GM21723 (cell line): ENCODE measurements at regions not wholly inside any gene's neighbourhood (a gene's known extent, or its start where the extent isn't known, plus 50 kb on each side); places are given as distances from the start of the nearest gene placed in this dataset.

Experiments
- ATAC-seq: cut with Tn5 transposase; IDR thresholded peaks from one replicate; pipeline ENCODE4 v1.9.1; 2021; ENCODE audit warnings: mild to moderate bottlenecking, moderate library complexity; ENCODE audit not compliant: unreplicated experiment

DNA sequence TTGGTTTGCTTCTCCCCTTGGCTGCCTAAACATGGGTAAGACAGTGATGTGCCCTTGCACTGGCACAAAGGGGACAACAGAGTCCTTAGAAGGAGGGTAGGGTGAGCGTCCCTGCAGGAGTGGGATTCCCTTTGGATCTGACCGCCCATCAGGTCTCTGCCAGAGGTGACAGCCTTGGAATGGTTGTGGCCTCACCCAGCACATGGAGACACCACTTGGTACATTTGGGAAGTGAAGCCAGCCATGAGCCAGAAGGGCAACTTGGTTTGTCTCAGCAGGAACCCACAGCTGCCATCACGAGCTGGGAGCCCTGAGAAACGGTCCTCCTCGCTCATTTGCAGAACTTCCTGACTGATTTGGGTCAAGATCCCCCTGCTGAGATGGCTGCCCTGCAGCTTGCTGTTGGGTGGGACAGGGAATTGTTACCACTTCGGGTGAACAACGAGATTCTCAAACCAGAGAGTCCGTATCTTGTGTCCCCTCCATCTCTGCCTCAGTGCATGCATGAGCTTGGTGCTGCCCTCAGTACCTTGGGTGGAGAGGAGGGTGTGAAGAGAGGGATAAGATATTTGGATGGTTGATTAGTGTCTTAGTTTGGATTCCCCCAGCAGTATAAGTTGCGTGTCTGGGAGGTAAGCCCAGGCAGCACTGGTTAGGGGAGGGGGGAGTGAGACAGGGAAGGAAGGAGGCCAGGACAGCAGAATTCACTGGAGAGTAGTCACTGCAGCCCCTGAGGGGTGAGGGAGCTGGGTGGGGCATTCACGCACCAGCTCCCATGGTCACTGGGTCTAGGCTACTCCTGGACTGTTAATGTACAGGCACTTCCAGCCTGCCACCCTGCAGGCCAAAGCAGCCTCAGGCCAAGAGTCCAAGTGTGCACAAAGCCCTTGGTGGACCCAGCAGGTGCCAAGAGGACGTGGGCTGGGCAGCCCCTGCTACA lies 168.8 kb upstream of the TOPAZ1 start:
- no peak for ATAC-seq

DNA sequence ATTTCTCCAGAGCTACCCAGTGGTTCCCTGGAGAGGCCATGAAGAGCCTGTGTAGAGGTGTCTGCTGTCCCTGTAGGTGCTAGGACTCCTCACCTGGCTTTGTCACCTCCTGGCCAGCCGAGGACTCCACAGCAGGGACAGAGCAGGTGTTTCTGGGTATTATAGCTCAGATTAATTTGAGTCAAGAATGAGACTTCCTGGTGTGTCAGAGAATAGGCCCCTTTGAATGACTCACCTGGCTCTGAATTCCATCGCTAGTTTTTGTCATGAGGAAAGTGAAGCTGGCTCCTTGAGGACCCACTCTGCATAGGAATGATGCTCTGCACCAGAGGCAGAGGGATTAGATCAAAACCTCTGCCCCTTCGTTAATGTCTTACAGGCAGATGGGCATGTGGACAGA lies 167.5 kb upstream of the TOPAZ1 start:
- ATAC-seq = no peak

DNA sequence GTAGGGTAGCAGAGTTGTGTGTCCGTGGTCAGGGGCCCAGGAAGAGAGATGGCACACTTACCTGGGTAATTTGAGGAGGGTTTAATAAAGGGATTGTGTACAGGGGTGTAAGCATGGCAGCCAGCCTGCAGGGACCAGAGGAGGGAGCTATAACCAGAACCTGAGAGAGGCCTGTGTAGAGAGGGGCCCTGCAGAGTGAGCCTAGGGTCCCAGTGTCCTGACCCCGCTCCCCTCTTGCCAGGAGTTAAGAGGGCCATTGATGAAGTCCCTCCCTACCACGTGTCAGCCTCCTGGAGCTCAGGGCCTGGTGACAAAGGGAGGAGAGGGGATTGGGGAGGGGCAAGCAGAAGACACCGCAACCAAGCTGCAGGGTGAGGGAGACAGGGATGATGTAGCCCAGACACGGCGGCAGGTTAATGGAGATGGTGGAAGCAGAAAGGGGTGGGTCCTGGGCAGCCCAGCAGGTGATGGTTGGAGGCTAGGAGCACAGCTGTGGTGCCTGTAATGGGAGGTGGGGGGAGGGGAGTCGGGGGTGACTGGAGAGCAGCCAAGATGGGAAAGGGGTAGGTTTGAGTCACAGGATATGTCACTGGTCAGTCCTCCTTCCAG lies 165.4 kb upstream of the TOPAZ1 start:
- ATAC-seq = no peak

DNA sequence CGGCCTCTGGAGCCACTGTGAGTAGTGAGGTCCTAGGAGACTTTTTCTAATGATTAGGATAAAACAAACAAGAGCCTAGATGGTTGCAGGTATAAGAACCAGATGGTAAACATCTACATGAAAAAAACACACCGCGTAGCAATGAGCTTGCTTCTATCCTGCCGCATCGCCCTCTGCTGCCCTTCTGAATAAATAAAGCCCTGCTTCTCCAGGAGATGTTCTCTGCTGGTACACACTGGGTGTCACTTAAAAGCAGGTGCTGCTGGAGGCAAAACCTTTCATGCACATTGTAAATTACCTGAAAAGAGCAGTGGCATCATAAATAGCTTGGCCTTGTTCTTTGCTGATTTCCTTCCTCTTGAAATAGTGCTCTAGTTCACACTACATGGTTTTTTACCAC lies 164.4 kb upstream of the TOPAZ1 start:
- no peak for ATAC-seq

DNA sequence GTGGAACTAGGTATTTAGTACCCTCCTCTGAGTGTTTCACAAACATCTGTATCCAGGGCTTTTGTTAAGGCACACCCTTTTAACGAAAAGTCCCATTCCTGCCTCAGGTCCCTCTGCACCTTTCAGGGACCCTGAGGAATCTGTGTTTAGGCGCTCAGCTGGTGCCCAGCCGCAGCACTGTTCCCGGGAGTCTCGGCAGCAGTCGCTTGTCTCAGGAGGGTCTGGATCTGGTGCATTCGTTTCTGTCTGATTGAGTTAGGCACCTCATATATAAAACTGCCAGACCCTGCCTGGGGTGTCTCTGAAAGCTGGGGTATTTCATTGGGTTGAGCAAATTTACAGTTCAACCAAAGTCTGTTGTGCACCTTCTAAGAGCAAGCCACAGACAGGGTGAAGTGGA lies 162.8 kb upstream of the TOPAZ1 start:
- no peak for ATAC-seq

DNA sequence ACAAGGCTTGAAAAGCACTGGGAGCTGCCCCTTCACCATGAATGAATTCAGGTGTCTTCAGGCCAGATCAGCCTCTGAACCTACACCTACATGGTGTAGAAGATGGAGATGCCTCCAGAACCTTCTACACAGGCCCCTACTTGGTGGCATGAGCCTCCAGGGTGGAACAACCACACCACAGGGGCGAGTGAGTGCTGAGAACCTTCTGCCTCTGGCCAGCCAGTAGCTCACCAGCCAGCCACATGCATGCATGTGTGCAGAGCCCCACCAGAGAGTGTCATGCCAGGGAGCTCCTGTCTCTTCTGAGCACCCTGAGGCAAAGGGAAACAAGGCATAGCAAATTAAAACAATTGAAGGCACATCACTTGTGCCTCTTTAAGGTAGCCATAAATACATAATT lies 161.8 kb upstream of the TOPAZ1 start:
- no peak for ATAC-seq

DNA sequence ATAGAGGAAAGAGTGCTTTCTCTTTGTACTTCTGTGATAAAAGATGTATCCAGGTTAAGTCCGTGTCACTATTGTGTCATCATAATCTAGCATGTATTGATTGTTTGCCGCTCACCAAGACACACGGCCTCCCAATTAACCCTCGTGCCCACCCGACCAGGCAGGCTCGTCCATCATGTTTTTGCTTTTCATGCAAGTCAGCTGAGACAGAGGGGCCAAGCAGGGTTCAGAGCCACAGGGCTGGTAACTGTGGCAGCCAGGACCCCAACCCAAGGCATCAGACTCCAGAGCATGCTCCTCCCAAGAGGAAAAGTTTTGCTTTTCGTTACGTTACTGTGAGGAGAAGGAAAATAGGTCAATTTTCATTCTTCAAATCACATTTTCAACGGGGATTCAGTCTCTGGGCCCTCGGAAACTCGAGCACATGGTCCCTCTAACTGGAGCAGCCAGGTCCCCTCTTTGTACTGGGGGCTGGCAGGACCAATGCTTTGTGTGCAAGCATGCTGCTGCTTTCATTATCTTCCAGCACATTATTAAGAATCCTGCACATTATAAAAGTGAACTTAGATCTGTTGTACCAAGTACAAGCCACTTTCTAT lies 161.1 kb upstream of the TOPAZ1 start:
- no peak for ATAC-seq

DNA sequence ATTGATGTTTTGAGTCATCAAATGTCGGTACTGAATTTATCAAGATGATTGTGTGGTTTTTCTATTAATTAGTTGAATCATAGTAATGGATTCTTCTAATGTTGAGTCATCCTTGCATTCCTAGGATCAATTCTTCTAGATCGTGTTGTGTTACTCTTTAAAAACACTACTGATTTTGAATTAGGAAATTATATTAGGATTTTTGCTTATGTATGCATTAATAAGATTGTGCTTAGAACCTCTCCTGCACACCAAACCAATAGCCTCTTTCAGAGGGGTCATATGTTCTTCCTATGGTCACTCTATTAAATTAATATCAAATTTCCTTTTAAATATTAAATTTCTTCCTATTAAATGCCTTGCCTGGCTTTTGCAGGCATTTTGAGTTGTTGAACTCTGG lies 151.7 kb upstream of the TOPAZ1 start:
- no peak for ATAC-seq

DNA sequence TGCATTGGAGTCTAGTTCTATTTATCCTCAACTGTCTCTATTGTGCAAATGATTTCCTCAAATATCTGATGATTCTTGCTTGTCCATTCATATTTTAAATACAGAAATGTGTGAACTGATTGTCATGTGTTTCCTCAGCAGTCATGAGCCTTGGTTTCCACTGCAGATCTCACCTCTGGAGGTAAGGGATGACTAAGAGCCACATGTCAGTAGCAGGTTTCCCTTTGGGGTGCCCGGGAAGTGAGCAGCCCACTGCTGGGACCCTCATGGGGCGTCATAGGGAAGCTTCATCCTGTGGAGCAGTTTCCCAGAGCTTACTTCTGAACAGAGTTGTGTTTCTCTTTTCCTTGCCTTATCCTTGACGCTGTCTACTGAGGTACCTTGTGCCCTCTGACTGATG lies 149.2 kb upstream of the TOPAZ1 start:
- ATAC-seq = no peak

DNA sequence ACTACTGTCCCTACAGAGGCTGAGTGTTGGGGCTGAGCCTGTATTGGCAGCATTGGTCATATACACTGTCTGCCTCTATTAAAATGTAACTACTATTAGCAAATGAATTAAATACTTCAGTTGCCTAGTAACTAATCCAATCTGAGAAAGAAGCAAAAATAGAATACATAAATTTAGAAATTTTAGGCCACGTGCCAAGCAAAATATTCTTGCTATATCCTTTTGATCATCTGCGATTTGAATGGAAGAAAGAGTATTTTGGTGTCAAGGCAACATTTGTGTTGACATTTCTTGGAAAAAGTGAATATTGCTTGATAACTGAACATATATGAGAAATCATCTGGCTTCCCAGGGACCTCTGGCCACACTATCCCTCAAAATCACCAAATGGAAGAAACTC lies 148.2 kb upstream of the TOPAZ1 start:
- ATAC-seq = no peak

DNA sequence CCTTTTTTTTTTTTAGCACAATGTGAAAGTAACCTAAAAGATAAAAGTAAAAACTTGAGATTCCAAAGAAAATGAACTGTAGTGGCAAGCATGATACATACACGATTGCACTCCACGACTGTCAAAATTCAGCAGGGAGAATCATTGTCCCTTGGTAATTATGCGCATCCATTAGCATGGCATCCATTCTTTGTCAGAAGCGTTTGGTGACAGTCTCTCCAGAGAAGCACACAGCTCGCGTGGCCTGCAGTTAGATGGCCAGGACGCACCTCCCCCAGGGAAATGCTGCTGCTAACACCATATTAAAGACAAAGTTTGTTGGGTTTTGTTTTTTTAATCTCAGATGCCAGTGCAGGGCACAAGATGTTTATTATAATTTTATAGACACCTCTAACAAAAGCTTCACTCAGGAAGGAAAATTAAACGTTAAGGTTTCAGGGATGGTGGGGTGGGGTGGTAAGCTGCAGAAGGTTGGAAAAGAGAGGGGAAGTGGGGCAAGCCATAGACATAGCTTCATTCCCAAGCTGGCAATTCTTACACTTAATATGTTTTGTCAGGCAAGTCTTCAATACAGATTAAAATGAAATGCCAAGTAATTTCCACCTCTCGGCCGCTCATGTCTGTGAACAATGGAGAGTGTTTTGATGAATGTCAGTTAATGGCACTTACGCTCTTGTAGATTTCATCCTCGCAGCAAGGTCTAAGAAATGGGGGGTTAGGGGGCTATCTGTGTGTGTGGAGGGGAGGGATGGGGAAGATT lies 142.8 kb upstream of the TOPAZ1 start:
- ATAC-seq = no peak

DNA sequence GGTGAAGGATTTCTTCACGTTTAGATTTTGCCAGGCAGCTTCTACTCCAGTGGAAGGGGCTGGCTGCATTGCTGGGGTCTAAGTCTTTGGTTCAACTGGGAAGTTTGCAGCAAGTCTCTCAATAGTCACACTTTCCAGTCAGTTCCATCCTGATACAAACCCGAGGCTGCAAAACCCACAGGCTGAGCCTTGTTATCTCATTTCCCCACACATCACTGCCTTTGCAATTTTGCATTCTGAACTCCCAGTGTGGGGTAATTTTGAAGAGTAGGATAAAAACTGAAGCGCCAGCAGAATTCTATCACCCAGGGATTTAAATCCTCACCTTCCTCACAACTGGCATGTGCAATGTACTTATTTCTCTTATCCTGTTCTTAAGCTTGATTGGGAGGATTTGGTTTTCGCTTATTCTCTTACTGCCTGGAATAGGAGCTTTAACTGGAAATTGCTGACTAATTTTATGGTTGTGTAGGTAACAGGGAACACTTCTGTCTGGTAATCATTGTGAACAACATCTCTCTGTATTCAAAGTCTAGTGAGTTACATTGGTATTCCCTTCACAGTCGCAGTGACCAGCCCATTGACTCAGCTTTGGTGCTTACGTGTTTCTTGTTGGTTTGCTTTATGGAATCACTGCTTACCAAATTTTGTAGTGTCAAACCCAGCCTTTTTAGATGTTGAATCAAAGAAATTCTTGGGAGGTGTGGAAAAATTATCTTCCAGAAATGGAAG lies 142.0 kb upstream of the TOPAZ1 start:
- ATAC-seq = no peak

DNA sequence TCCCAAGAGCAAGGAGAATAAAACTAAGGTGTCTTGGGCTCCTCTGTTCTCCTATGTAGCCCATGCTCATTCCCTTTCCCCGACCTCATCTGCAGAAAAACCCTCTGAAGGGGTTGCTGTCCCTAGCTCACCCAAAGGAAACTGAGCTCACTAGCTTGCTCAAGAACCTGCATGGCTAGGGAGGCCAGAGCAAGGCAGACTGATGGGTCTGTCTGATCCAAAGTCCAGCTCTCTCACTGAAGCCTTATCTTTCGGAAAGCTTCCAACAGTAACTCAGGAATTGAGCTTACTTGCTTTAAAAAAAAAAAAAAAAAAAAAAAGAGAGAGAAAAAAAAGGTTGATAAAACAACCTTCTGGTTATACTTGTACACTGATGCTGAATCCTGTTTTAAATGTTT lies 141.4 kb upstream of the TOPAZ1 start:
- ATAC-seq = no peak

DNA sequence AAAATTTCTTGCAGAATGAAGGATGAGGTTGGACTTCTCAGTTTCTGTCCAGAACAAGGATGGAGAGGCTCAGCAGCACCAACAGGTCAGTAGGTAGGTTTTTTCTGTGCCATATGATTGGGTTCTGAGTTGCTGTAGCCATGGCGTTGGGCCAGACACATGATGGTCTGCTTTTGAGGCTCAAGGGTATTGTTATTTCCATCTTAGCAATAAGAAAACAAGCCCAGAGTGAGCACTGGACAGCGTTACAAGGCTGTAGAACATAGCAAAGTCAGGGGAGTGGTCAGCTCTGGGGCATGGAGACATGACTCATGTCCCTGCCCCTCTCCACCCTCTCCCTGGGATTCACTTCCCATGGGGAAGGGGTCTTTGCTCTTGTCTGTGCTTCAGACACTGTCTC lies 137.6 kb upstream of the TOPAZ1 start:
- ATAC-seq = no peak

DNA sequence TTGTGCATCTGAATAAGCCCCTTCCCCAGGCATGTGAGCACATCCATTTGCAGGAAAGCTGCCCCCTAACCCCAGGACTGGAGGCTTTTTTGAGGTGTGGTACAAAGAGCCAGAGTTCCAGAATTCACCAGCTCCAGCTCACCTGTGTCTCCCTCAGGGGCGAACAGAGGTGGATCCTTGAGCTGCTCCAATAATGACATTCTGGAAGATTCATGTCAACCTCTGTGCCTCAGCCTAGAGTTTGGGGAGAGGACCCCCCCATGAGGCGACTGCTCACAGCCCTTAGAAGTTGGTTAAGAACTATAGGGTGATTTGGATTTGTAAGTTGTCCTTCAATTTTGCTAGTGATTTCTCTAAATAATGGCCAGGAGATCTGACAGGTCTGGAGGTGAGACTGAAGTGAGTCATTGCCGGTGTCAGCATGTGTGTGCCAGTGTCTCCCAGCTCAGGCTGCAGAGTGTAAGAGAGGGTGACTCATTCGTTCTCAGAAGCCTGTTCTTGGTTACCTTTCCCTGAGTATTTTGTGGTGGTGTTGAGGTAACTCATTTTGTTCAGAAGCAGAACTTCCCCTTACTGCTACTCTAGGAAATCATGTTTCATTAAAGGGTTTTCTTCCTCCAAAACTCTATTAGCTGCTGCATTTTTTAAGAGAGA lies 136.9 kb upstream of the TOPAZ1 start:
- ATAC-seq = peak; percentile 95

DNA sequence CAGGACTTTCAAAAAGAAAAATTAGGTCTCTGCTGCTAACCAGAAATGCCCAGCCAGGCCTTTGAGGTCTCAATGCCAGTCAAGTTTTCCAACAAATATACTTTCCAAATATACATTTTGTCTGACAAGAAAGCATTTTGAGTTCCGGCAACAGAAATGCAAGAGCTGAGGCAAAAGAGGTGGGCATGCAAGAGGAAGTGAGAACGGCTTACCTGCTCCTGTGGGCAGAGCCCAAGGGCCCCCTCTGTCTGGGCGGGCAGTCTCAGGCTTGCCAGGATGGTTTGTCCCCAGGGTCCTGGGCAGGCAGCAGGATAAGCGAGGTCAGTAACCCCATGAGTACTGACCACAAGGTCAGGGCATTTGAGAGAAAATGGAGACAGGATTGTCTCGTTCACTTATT lies 136.1 kb upstream of the TOPAZ1 start:
- ATAC-seq = no peak

DNA sequence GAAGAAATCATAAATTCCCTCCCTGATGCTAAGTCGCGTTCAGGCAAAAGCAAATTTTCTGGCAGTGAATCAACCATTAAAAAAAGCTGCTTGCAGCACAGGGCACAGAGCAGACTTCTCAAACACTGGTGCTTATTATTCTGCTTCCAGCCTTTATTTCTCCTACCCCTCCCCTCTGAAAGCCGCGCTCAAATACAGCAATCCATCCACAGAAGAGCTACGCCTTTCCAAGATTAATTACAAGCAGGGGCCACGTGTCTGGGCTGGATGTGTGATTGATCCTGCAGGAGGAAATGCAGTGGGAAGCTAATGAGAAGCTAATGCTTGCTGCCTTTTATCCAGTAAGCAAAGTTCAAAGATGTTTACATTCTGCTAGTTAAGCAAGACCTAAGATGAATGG lies 134.9 kb upstream of the TOPAZ1 start:
- ATAC-seq = no peak

DNA sequence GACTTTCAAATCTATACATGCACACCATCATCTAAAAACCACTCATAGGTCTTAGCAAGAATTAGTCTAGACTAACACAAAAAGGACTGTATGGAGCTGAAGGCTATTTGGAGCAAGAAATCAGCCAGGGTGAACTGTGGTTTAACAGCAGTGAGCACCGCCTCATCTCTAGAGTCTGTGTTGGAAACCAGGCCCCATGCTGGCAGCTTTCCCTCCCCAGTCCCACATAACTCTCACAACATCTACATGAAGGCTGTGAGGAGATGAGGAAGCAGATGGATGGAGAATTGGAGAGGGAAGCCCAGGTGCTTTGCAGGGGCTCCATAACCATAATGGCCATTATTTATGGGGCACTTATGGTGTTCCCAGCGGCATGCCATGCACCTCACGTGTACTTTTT lies 133.2 kb upstream of the TOPAZ1 start:
- no peak for ATAC-seq

DNA sequence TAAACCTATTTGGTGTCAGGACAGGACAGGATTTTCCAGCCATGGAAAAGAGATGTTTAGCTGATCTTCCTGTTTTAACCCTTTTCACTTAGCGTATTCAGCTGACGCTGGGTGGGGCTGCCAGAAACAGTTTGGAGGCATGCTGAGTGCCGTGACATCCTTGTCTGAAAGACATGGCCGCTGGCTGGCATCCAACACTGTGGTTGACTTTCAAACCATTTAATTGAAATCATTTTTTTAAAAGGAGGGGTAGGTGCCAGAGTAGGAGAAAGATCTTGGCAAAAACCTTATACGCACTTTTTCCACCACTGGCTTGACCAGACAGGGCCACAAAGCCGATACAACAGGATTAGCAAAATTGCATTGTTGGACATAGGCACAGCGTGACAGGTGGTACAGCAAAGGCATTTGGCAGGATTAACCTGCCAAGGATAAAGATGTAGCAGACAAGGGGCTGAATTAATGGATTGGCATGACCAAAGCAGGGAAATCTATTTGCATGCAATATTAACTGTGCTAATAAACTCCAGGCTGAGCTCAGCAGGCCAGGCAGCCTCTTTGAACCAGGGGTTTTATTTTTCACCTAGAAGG lies 131.8 kb upstream of the TOPAZ1 start:
- no peak for ATAC-seq

DNA sequence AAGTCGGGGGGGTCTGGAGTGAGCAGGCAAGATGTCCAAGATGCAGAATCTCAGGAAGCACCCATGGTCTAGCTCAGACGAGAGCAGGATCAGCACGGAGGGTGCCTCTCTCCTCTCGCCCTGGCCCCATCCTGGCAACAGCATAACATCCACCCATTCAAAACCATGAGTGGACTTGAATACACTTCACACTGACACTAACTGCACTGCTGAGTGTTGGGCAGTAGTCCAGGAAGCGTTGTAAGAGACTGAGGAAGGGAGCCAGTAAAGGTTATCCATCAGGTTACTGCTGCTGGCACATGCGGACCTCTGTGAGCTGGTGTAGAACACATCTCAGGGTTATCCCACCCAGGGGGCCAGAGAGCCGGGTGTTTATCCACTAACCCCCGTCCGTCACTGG lies 131.0 kb upstream of the TOPAZ1 start:
- no peak for ATAC-seq
